H9 (cell line): ENCODE measurements at regions not wholly inside any gene's neighbourhood (a gene's known extent, or its start where the extent isn't known, plus 50 kb on each side); places are given as distances from the start of the nearest gene placed in this dataset.

Experiments used
- DNase-seq: peaks from one replicate; pipeline ENCODE4 v3.0.0-alpha.2; 2017
- H2AFZ ChIP-seq: one replicate; pipeline ENCODE4 v1.6.1; 2013; ENCODE audit warnings: mild to moderate bottlenecking, low read length, control low read depth, moderate library complexity
- H2AK5ac ChIP-seq: 2 replicates; pipeline ENCODE4 v1.6.1; 2013; ENCODE audit warnings: low read length, control low read depth, mixed read lengths; ENCODE audit not compliant: insufficient read length
- H2BK120ac ChIP-seq: one replicate; pipeline ENCODE4 v1.6.1; 2013; ENCODE audit warnings: low read depth, mild to moderate bottlenecking, low read length, control low read depth, inconsistent platforms; ENCODE audit not compliant: poor library complexity, severe bottlenecking
- H2BK12ac ChIP-seq: 2 replicates; pipeline ENCODE4 v1.6.1; 2013; ENCODE audit warnings: low read length, control low read depth, mixed read lengths, low read depth; ENCODE audit not compliant: insufficient read length
- H2BK15ac ChIP-seq: 2 replicates; pipeline ENCODE4 v1.6.1; 2013; ENCODE audit warnings: low read depth, low read length, control low read depth
- H2BK20ac ChIP-seq: one replicate; pipeline ENCODE4 v1.6.1; 2013; ENCODE audit warnings: low read depth, mild to moderate bottlenecking, low read length, control low read depth, inconsistent platforms; ENCODE audit not compliant: poor library complexity, severe bottlenecking
- H2BK5ac ChIP-seq: 2 replicates; pipeline ENCODE4 v1.6.1; 2013; ENCODE audit warnings: low read length, control low read depth, mixed read lengths; ENCODE audit not compliant: insufficient read length
- H3K14ac ChIP-seq: 2 replicates; pipeline ENCODE4 v1.6.1; 2013; ENCODE audit warnings: low read length, control low read depth; ENCODE audit not compliant: insufficient read depth
- H3K18ac ChIP-seq: 2 replicates; pipeline ENCODE4 v1.6.1; 2013; ENCODE audit warnings: low read depth, mild to moderate bottlenecking, mixed read lengths, low read length, control low read depth; ENCODE audit not compliant: insufficient read length
- H3K23ac ChIP-seq: 2 replicates; pipeline ENCODE4 v1.6.1; 2013; ENCODE audit warnings: low read length, control low read depth, mixed read lengths, low read depth; ENCODE audit not compliant: insufficient read length
- H3K23me2 ChIP-seq: 2 replicates; pipeline ENCODE4 v1.6.1; 2013; ENCODE audit warnings: low read depth, mild to moderate bottlenecking, mixed read lengths, low read length, control low read depth; ENCODE audit not compliant: insufficient read length, poor library complexity, severe bottlenecking
- H3K27ac ChIP-seq: 2 replicates; pipeline ENCODE4 v1.5.1; 2013; ENCODE audit warnings: low read length, control low read depth, mixed read lengths, low read depth; ENCODE audit not compliant: insufficient read length
- H3K27me3 ChIP-seq: 2 replicates; pipeline ENCODE4 v1.6.1; 2013; ENCODE audit warnings: low read length, control low read depth, inconsistent platforms; ENCODE audit not compliant: insufficient read depth
- H3K4ac ChIP-seq: 2 replicates; pipeline ENCODE4 v1.6.1; 2013; ENCODE audit warnings: low read depth, mild to moderate bottlenecking, control low read depth, inconsistent platforms, low read length, moderate library complexity
- H3K4me1 ChIP-seq: 2 replicates; pipeline ENCODE4 v1.6.1; 2013; ENCODE audit warnings: low read length, control low read depth, inconsistent platforms; ENCODE audit not compliant: insufficient read depth
- H3K4me2 ChIP-seq: 2 replicates; pipeline ENCODE4 v1.6.1; 2013; ENCODE audit warnings: low read length, control low read depth, mixed read lengths; ENCODE audit not compliant: insufficient read length, insufficient read depth
- H3K56ac ChIP-seq: 2 replicates; pipeline ENCODE4 v1.6.1; 2013; ENCODE audit warnings: low read depth, mild to moderate bottlenecking, mixed read lengths, low read length, control low read depth; ENCODE audit not compliant: insufficient read length
- H3K79me1 ChIP-seq: 2 replicates; pipeline ENCODE4 v1.6.1; 2013; ENCODE audit warnings: low read depth, mild to moderate bottlenecking, moderate library complexity, low read length, control low read depth, inconsistent platforms; ENCODE audit not compliant: insufficient read depth, poor library complexity, severe bottlenecking
- H3K79me2 ChIP-seq: 2 replicates; pipeline ENCODE4 v1.6.1; 2013; ENCODE audit warnings: low read length, control low read depth, inconsistent platforms; ENCODE audit not compliant: insufficient read depth
- H3K9ac ChIP-seq: 2 replicates; pipeline ENCODE4 v1.6.1; 2013; ENCODE audit warnings: low read length, control low read depth, mixed read lengths; ENCODE audit not compliant: insufficient read length; ENCODE audit errors: extremely low read depth
- H3K9me3 ChIP-seq: one replicate; pipeline ENCODE4 v1.6.1; 2013; ENCODE audit warnings: low read depth, low read length, inconsistent platforms; ENCODE audit not compliant: control insufficient read depth
- H3T11ph ChIP-seq: one replicate; pipeline ENCODE4 v1.6.1; 2013; ENCODE audit warnings: mild to moderate bottlenecking, low read length, control low read depth, inconsistent platforms
- H4K20me1 ChIP-seq: one replicate; pipeline ENCODE4 v1.6.1; 2013; ENCODE audit not compliant: control insufficient read depth, insufficient read length, insufficient read depth
- H4K5ac ChIP-seq: 2 replicates; pipeline ENCODE4 v1.6.1; 2013; ENCODE audit warnings: low read depth, mild to moderate bottlenecking, mixed read lengths, low read length, control low read depth; ENCODE audit not compliant: insufficient read length
- H4K8ac ChIP-seq: replicated peaks from 2 replicates; pipeline ENCODE4 v1.6.1; 2013; ENCODE audit warnings: low read length, control low read depth, mixed read lengths, low read depth; ENCODE audit not compliant: insufficient read length
- H4K91ac ChIP-seq: 2 replicates; pipeline ENCODE4 v1.6.1; 2013; ENCODE audit warnings: low read depth, mild to moderate bottlenecking, moderate library complexity, mixed read lengths, low read length, control low read depth; ENCODE audit not compliant: insufficient read length
- H3K27ac Mint-ChIP-seq, 3 experiments: 2 replicates in 2 of 3; 3 replicates in 1 of 3; pipeline ENCODE4 v1.8.0; 2020 to 2021; ENCODE audit warnings: mixed read lengths in 3 of 3, mild to moderate bottlenecking in 1 of 3, moderate library complexity in 1 of 3
- H3K27me3 Mint-ChIP-seq: 2 replicates; pipeline ENCODE4 v1.8.0; 2021; ENCODE audit warnings: low read depth, mild to moderate bottlenecking, moderate library complexity, mixed read lengths
- H3K36me3 Mint-ChIP-seq, 3 experiments: 2 replicates in 2 of 3; 3 replicates in 1 of 3; pipeline ENCODE4 v1.8.0; 2020 to 2021; ENCODE audit warnings: low read depth in 3 of 3, mixed read lengths in 3 of 3; ENCODE audit not compliant: insufficient read depth in 1 of 3
- H3K4me1 Mint-ChIP-seq, 2 experiments: 2 replicates each; pipeline ENCODE4 v1.8.0; 2020; ENCODE audit warnings: mixed read lengths in 2 of 2
- H3K4me3 Mint-ChIP-seq, 2 experiments: 2 replicates in 1 of 2; 3 replicates in 1 of 2; pipeline ENCODE4 v1.8.0; 2020 to 2021; ENCODE audit warnings: mild to moderate bottlenecking in 2 of 2, mixed read lengths in 2 of 2, moderate library complexity in 1 of 2
- H3K9me3 Mint-ChIP-seq, 2 experiments: 2 replicates in 1 of 2; 3 replicates in 1 of 2; pipeline ENCODE4 v1.8.0; 2020; ENCODE audit warnings: mild to moderate bottlenecking in 2 of 2, mixed read lengths in 2 of 2, moderate library complexity in 1 of 2
- CTCF ChIP-seq: fragments of 200-600 bp; sonication (generic); conservative IDR thresholded peaks from 3 replicates; pipeline ENCODE4 v1.8.0; 2021; ENCODE audit warnings: antibody characterized with exemption, mild to moderate bottlenecking
- WGBS: extraction: QIAGEN DNeasy Blood & Tissue Kit; methylation state at CpG from one replicate; pipeline ENCODE4 v1.1.7; 2013; ENCODE audit warnings: missing lambda C conversion rate, low lambda C conversion rate, mixed read lengths; ENCODE audit not compliant: insufficient read length; ENCODE audit errors: extremely low coverage; 5-methylcytosine and 5-hydroxymethylcytosine counted together

GRCh38 chr5:41638685-41639084, 128.3 kb upstream of the PLCXD3 start:
- H3K23me2 ChIP-seq: no peaks in the 10 kb centered on the region
- H3K56ac ChIP-seq: no peak overlapping the region
- H2AFZ ChIP-seq: no peak overlapping the region
- no peak overlapping the region for H3T11ph ChIP-seq
- no peak overlapping the region for H4K5ac ChIP-seq
- no peaks in the 10 kb centered on the region for H4K20me1 ChIP-seq
- no peak overlapping the region for H2BK5ac ChIP-seq
- Mint-ChIP-seq H3K4me3 (no peak overlapping the region), H3K36me3 (no peaks in the 10 kb centered on the region), H3K9me3 (no peaks in the 10 kb centered on the region), H3K27me3 (peaks cover 2% of the 10 kb centered on the region; the same call in 1 of the 2 replicates), H3K4me1 (peaks cover 13 to 15% of the 10 kb centered on the region in 2 experiments), H3K27ac (no peak overlapping the region)
- no peak overlapping the region for H4K8ac ChIP-seq
- WGBS: no CpG with 5 or more reads among the region's 3 CpGs
- H3K4me1 ChIP-seq: no peaks in the 10 kb centered on the region; the same call in 1 of the 2 replicates
- H3K27ac ChIP-seq: no peak overlapping the region
- no peak overlapping the region for H3K18ac ChIP-seq
- no peaks in the 10 kb centered on the region for H3K9me3 ChIP-seq
- H3K14ac ChIP-seq: no peak overlapping the region
- H3K23ac ChIP-seq: no peak overlapping the region
- no peaks in the 10 kb centered on the region for H3K27me3 ChIP-seq
- TF ChIP-seq CTCF: no peak
- H4K91ac ChIP-seq: no peak overlapping the region
- no peak overlapping the region for H2BK120ac ChIP-seq
- no peak overlapping the region for H2BK12ac ChIP-seq
- no peak overlapping the region for H3K4ac ChIP-seq
- H3K79me1 ChIP-seq: no peaks in the 10 kb centered on the region
- no peak overlapping the region for H3K9ac ChIP-seq
- H2BK15ac ChIP-seq: no peak overlapping the region
- no peaks in the 10 kb centered on the region for H3K79me2 ChIP-seq
- no peak overlapping the region for H3K4me2 ChIP-seq
- H2BK20ac ChIP-seq: no peak overlapping the region
- H2AK5ac ChIP-seq: no peak overlapping the region
- DNase-seq: no peak
